Uterus (tissue), 2 donors: ENCODE measurements at regions not wholly inside any gene's neighbourhood (a gene's known extent, or its start where the extent isn't known, plus 50 kb on each side); places are given as distances from the start of the nearest gene placed in this dataset.

ENCODE experiments used
- POLR2A ChIP-seq, 2 donors: fragments of 450-650 bp; IDR thresholded peaks; one replicate each; pipeline ENCODE4 v1.6.1; 2016; ENCODE audit warnings: antibody characterized with exemption in 2 of 2, mild to moderate bottlenecking in 1 of 2, moderate library complexity in 1 of 2
- TF ChIP-seq, protein P1 (sequence below), 4 experiments: fragments of 200-600 bp in 2 of 4; fragments of 450-650 bp in 2 of 4; sonication (generic) in 2 of 4; IDR thresholded peaks; one replicate each; pipeline ENCODE4 v1.5.1; 2016 to 2019; ENCODE audit warnings: antibody characterized with exemption in 4 of 4, mild to moderate bottlenecking in 2 of 4, moderate library complexity in 1 of 4

DNA sequence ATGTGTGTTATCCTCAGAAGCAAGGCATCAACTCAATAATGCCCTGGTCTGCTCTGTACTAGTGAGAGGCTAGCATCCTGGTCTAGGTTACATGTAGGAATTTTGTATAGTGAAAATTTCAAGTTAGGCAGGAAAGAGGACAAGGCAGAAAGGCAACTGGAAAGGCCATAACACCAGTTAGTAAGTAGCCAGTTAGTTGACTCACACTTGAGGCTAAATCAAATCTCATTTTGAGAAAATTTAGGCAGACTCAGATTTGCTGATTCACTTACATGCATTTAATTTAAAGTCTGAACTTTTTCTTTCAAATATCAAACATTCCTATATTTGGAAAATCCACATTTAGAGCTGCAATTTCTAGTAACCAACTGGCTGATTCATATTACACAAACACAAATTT is 184.5 kb upstream of the TCF21 start:
- TF ChIP-seq, protein P1, sequence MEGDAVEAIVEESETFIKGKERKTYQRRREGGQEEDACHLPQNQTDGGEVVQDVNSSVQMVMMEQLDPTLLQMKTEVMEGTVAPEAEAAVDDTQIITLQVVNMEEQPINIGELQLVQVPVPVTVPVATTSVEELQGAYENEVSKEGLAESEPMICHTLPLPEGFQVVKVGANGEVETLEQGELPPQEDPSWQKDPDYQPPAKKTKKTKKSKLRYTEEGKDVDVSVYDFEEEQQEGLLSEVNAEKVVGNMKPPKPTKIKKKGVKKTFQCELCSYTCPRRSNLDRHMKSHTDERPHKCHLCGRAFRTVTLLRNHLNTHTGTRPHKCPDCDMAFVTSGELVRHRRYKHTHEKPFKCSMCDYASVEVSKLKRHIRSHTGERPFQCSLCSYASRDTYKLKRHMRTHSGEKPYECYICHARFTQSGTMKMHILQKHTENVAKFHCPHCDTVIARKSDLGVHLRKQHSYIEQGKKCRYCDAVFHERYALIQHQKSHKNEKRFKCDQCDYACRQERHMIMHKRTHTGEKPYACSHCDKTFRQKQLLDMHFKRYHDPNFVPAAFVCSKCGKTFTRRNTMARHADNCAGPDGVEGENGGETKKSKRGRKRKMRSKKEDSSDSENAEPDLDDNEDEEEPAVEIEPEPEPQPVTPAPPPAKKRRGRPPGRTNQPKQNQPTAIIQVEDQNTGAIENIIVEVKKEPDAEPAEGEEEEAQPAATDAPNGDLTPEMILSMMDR (IDR thresholded peaks at IDR 0.05) = no peak
- TF ChIP-seq POLR2A (IDR thresholded peaks at IDR 0.05) = no peak
